Small intestine (tissue), 7 donors: ENCODE measurements at regions not wholly inside any gene's neighbourhood (a gene's known extent, or its start where the extent isn't known, plus 50 kb on each side); places are given as distances from the start of the nearest gene placed in this dataset.

Experiments used
- DNase-seq, 2 donors: peaks; one replicate each; pipeline versions ENCODE4 v3.0.0 to v3.0.0-alpha.2; 2013
- FAIRE-seq: peaks from 2 replicates; lab custom pipeline; 2012; peaks lifted over from hg19 to GRCh38; lab: Jason Lieb, UNC
- H3K27ac ChIP-seq, 3 donors: one replicate each; pipeline ENCODE4 v1.5.1; 2013; ENCODE audit warnings: low read length in 2 of 3, mild to moderate bottlenecking in 2 of 3, control low read depth in 1 of 3, inconsistent platforms in 1 of 3, low read depth in 1 of 3, moderate library complexity in 1 of 3
- H3K27me3 ChIP-seq, 3 donors: one replicate each; pipeline ENCODE4 v1.6.1; 2013; ENCODE audit warnings: low read length in 3 of 3, inconsistent platforms in 1 of 3; ENCODE audit not compliant: control insufficient read depth in 3 of 3, insufficient read depth in 3 of 3
- H3K36me3 ChIP-seq, 3 donors: one replicate each; pipeline ENCODE4 v1.6.1; 2013; ENCODE audit warnings: low read length in 3 of 3, inconsistent platforms in 1 of 3, low read depth in 1 of 3, mild to moderate bottlenecking in 1 of 3, moderate library complexity in 1 of 3; ENCODE audit not compliant: control insufficient read depth in 3 of 3, insufficient read depth in 2 of 3
- H3K4me1 ChIP-seq, 3 donors: one replicate each; pipeline ENCODE4 v1.6.1; 2013; ENCODE audit warnings: low read length in 2 of 3, inconsistent platforms in 1 of 3, low read depth in 1 of 3, mild to moderate bottlenecking in 1 of 3, moderate library complexity in 1 of 3; ENCODE audit not compliant: control insufficient read depth in 3 of 3, insufficient read depth in 2 of 3
- H3K4me3 ChIP-seq, 3 donors: one replicate each; pipeline ENCODE4 v1.5.1; 2013; ENCODE audit warnings: low read length in 3 of 3, control low read depth in 1 of 3, inconsistent platforms in 1 of 3, low read depth in 1 of 3, mild to moderate bottlenecking in 1 of 3, moderate library complexity in 1 of 3
- H3K9me3 ChIP-seq, 2 donors: one replicate each; pipeline ENCODE4 v1.6.1; 2013; ENCODE audit warnings: low read depth in 1 of 2, low read length in 1 of 2; ENCODE audit not compliant: control insufficient read depth in 2 of 2, insufficient read depth in 1 of 2
- WGBS, 3 donors: extraction: QIAGEN DNeasy Blood & Tissue Kit; methylation state at CpG; one replicate each; pipeline ENCODE4 v1.1.7; 2013; 5-methylcytosine and 5-hydroxymethylcytosine counted together
- donor health status: healthy with polysubstance abuse.
- donor health status: control.
- donor health status: control.
- donor health status: Bipolar disorder and iron deficiency.
- donor health status: healthy.

- FAIRE-seq (no peak), DNase-seq (no peak)
- H3K36me3 ChIP-seq, result no peaks in the 10 kb centered on the region
- no peaks in the 10 kb centered on the region for H3K9me3 ChIP-seq
- H3K27me3 ChIP-seq, result no peaks in the 10 kb centered on the region
- H3K27ac ChIP-seq, result no peak overlapping the region
- no peak overlapping the region for H3K4me3 ChIP-seq
- WGBS, 3 donors, result 57 to 71% (median 63%) methylated on average over 1 of the region's 1 CpG
- no peaks in the 10 kb centered on the region for H3K4me1 ChIP-seq
These were observed 630.7 kb upstream of the MMS22L start for GRCh38 chr6:97913721-97914120.

DNA sequence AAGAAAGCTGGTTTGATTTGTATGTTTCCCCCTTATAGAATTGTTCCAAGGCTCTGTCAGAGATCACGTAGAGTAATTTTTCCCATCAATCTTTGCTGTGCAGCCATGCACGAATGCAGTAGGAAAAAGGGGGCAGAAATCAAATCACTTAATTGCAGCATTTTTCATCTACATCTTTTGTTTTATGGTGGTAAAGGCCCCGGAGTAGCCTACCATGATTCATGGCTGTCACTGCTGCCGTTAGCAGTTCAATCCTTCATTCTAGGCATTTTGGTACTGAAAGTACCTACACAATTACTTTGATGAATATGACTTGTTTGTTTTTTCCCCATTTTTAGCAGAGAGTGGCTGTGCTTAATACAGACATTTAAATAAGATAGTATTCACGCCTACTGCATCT lies 631.9 kb upstream of the MMS22L start:
- no peaks in the 10 kb centered on the region for H3K4me1 ChIP-seq
- FAIRE-seq, result no peak
- no peak overlapping the region for H3K4me3 ChIP-seq
- H3K27me3 ChIP-seq, result no peaks in the 10 kb centered on the region
- DNase-seq, result no peak
- H3K27ac ChIP-seq, result no peak overlapping the region
- no peaks in the 10 kb centered on the region for H3K36me3 ChIP-seq
- H3K9me3 ChIP-seq, result no peaks in the 10 kb centered on the region
- WGBS, 3 donors, result 72 to 81% (median 79%) methylated on average over 5 of the region's 5 CpGs

- no peak for FAIRE-seq
- 52 to 55% (median 54%) methylated on average over 2 of the region's 2 CpGs for WGBS, 3 donors
- Histone ChIP-seq H3K9me3 (no peaks in the 10 kb centered on the region), H3K27ac (no peak overlapping the region), H3K36me3 (no peaks in the 10 kb centered on the region), H3K4me3 (no peak overlapping the region), H3K4me1 (no peaks in the 10 kb centered on the region), H3K27me3 (no peaks in the 10 kb centered on the region)
- DNase-seq, result no peak
These were observed 632.5 kb upstream of the MMS22L start for GRCh38 chr6:97915537-97915936.

- Histone ChIP-seq H3K9me3 (no peaks in the 10 kb centered on the region), H3K4me1 (no peaks in the 10 kb centered on the region), H3K27ac (no peak overlapping the region), H3K4me3 (no peak overlapping the region), H3K27me3 (no peaks in the 10 kb centered on the region), H3K36me3 (no peaks in the 10 kb centered on the region)
- DNase-seq (no peak), FAIRE-seq (no peak)
- 76 to 93% (median 87%) methylated on average over 1 of the region's 1 CpG for WGBS, 3 donors
These were observed 634.4 kb upstream of the MMS22L start for GRCh38 chr6:97917369-97917768.

GRCh38 chr6:97919046-97919445 lies 636.0 kb upstream of the MMS22L start:
- WGBS, 3 donors, result 50 to 70% (median 51%) methylated on average over 3 of the region's 3 CpGs

DNA sequence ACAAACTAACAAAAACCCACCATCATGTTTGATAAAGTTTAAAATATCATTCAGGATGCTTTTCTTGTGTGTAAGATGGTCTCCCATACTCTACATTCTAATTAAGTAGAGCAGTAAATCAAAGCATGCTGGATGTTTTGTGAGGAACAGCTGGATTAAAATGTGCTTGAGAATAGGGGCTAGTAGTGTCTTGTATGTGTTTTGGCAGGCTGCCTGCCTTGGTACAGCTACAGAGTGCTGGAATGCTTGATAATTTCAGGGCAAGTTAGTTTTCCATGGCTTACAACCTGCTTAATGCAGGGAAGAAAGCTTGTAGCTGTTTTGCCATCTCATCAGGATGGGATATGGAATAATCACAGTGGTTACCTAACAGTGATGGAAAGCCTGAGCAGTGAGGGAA lies 636.6 kb upstream of the MMS22L start:
- no peaks in the 10 kb centered on the region for H3K9me3 ChIP-seq
- no peak overlapping the region for H3K27ac ChIP-seq
- DNase-seq, result no peak
- no peaks in the 10 kb centered on the region for H3K4me1 ChIP-seq
- no peaks in the 10 kb centered on the region for H3K36me3 ChIP-seq
- H3K4me3 ChIP-seq, result no peak overlapping the region
- no peaks in the 10 kb centered on the region for H3K27me3 ChIP-seq
- no peak for FAIRE-seq

More at GRCh38 chr6:97919046-97919445, 636.0 kb upstream of the MMS22L start:
- Histone ChIP-seq H3K27ac (no peak overlapping the region), H3K4me3 (no peak overlapping the region), H3K9me3 (no peaks in the 10 kb centered on the region), H3K4me1 (no peaks in the 10 kb centered on the region), H3K36me3 (no peaks in the 10 kb centered on the region), H3K27me3 (no peaks in the 10 kb centered on the region)
- no peak for FAIRE-seq
- no peak for DNase-seq

DNA sequence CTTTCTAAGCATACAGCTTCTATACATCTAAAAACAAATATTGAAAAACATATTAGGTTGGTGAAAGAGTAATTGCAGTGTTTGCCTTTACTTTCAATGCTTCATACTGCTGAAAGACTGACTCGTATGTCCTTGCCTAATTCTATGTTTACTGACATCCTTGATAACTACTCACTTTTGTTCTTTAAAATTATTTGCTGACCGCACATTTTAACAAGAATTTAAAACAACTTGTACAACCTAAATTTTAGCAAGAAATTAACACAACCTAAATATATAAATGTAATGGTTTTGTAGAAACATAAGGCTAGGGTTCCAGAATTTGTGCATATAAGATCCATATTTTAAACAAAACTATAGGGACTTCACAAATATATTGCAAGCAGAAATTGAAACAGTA lies 640.2 kb upstream of the MMS22L start:
- DNase-seq (no peak), FAIRE-seq (no peak)
- no peaks in the 10 kb centered on the region for H3K4me1 ChIP-seq
- H3K27me3 ChIP-seq, result no peaks in the 10 kb centered on the region
- 41 to 71% (median 41%) methylated on average over 2 of the region's 2 CpGs for WGBS, 3 donors
- H3K9me3 ChIP-seq, result no peaks in the 10 kb centered on the region
- no peak overlapping the region for H3K4me3 ChIP-seq
- no peak overlapping the region for H3K27ac ChIP-seq
- no peaks in the 10 kb centered on the region for H3K36me3 ChIP-seq

DNA sequence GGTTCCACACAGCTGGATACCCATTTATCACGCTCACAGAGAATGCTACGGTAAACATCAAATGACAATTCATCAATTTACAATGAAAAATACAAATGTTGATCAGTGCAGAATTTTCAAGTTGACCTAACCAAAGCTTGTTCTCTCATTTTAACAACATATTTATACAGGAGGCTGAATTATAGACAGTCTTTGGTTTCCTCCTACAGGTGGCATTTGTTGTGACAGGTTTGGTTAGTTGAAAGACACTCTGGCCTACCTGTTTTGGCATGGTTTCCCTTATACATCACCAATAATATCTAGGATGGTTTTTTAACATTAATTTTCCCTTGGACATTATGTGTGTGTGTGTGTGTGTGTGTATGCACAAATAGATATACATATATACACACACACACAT lies 642.5 kb upstream of the MMS22L start:
- no peak for DNase-seq
- no peaks in the 10 kb centered on the region for H3K27me3 ChIP-seq

GRCh38 chr6:97939440-97940168 lies 656.6 kb upstream of the MMS22L start:
- WGBS, 3 donors, result 48 to 57% (median 49%) methylated on average over 3 of the region's 3 CpGs
- no peak for DNase-seq
- no peak overlapping the region for H3K4me3 ChIP-seq
- no peaks in the 10 kb centered on the region for H3K36me3 ChIP-seq
- H3K4me1 ChIP-seq, result no peaks in the 10 kb centered on the region
- FAIRE-seq, result no peak
- H3K27me3 ChIP-seq, result no peaks in the 10 kb centered on the region
- H3K9me3 ChIP-seq, result no peaks in the 10 kb centered on the region
- no peak overlapping the region for H3K27ac ChIP-seq

More for the DNA sequence above, 642.5 kb upstream of the MMS22L start:
- no peaks in the 10 kb centered on the region for H3K4me1 ChIP-seq
- no peaks in the 10 kb centered on the region for H3K36me3 ChIP-seq
- 38 to 46% (median 41%) methylated on average over 2 of the region's 2 CpGs for WGBS, 3 donors
- FAIRE-seq, result no peak
- H3K4me3 ChIP-seq, result no peak overlapping the region
- H3K27ac ChIP-seq, result no peak overlapping the region
- H3K9me3 ChIP-seq, result no peaks in the 10 kb centered on the region
